H9 (cell line): ENCODE measurements at regions not wholly inside any gene's neighbourhood (a gene's known extent, or its start where the extent isn't known, plus 50 kb on each side); places are given as distances from the start of the nearest gene placed in this dataset.

Experiments
- DNase-seq: peaks from one replicate; pipeline ENCODE4 v3.0.0-alpha.2; 2017
- H2AFZ ChIP-seq: one replicate; pipeline ENCODE4 v1.6.1; 2013; ENCODE audit warnings: mild to moderate bottlenecking, low read length, control low read depth, moderate library complexity
- H2AK5ac ChIP-seq: 2 replicates; pipeline ENCODE4 v1.6.1; 2013; ENCODE audit warnings: low read length, control low read depth, mixed read lengths; ENCODE audit not compliant: insufficient read length
- H2BK120ac ChIP-seq: one replicate; pipeline ENCODE4 v1.6.1; 2013; ENCODE audit warnings: low read depth, mild to moderate bottlenecking, low read length, control low read depth, inconsistent platforms; ENCODE audit not compliant: poor library complexity, severe bottlenecking
- H2BK12ac ChIP-seq: 2 replicates; pipeline ENCODE4 v1.6.1; 2013; ENCODE audit warnings: low read length, control low read depth, mixed read lengths, low read depth; ENCODE audit not compliant: insufficient read length
- H2BK15ac ChIP-seq: 2 replicates; pipeline ENCODE4 v1.6.1; 2013; ENCODE audit warnings: low read depth, low read length, control low read depth
- H2BK20ac ChIP-seq: one replicate; pipeline ENCODE4 v1.6.1; 2013; ENCODE audit warnings: low read depth, mild to moderate bottlenecking, low read length, control low read depth, inconsistent platforms; ENCODE audit not compliant: poor library complexity, severe bottlenecking
- H2BK5ac ChIP-seq: 2 replicates; pipeline ENCODE4 v1.6.1; 2013; ENCODE audit warnings: low read length, control low read depth, mixed read lengths; ENCODE audit not compliant: insufficient read length
- H3K14ac ChIP-seq: 2 replicates; pipeline ENCODE4 v1.6.1; 2013; ENCODE audit warnings: low read length, control low read depth; ENCODE audit not compliant: insufficient read depth
- H3K18ac ChIP-seq: 2 replicates; pipeline ENCODE4 v1.6.1; 2013; ENCODE audit warnings: low read depth, mild to moderate bottlenecking, mixed read lengths, low read length, control low read depth; ENCODE audit not compliant: insufficient read length
- H3K23ac ChIP-seq: 2 replicates; pipeline ENCODE4 v1.6.1; 2013; ENCODE audit warnings: low read length, control low read depth, mixed read lengths, low read depth; ENCODE audit not compliant: insufficient read length
- H3K23me2 ChIP-seq: 2 replicates; pipeline ENCODE4 v1.6.1; 2013; ENCODE audit warnings: low read depth, mild to moderate bottlenecking, mixed read lengths, low read length, control low read depth; ENCODE audit not compliant: insufficient read length, poor library complexity, severe bottlenecking
- H3K27ac ChIP-seq: 2 replicates; pipeline ENCODE4 v1.5.1; 2013; ENCODE audit warnings: low read length, control low read depth, mixed read lengths, low read depth; ENCODE audit not compliant: insufficient read length
- H3K27me3 ChIP-seq: 2 replicates; pipeline ENCODE4 v1.6.1; 2013; ENCODE audit warnings: low read length, control low read depth, inconsistent platforms; ENCODE audit not compliant: insufficient read depth
- H3K4ac ChIP-seq: 2 replicates; pipeline ENCODE4 v1.6.1; 2013; ENCODE audit warnings: low read depth, mild to moderate bottlenecking, control low read depth, inconsistent platforms, low read length, moderate library complexity
- H3K4me1 ChIP-seq: 2 replicates; pipeline ENCODE4 v1.6.1; 2013; ENCODE audit warnings: low read length, control low read depth, inconsistent platforms; ENCODE audit not compliant: insufficient read depth
- H3K4me2 ChIP-seq: 2 replicates; pipeline ENCODE4 v1.6.1; 2013; ENCODE audit warnings: low read length, control low read depth, mixed read lengths; ENCODE audit not compliant: insufficient read length, insufficient read depth
- H3K56ac ChIP-seq: 2 replicates; pipeline ENCODE4 v1.6.1; 2013; ENCODE audit warnings: low read depth, mild to moderate bottlenecking, mixed read lengths, low read length, control low read depth; ENCODE audit not compliant: insufficient read length
- H3K79me1 ChIP-seq: 2 replicates; pipeline ENCODE4 v1.6.1; 2013; ENCODE audit warnings: low read depth, mild to moderate bottlenecking, moderate library complexity, low read length, control low read depth, inconsistent platforms; ENCODE audit not compliant: insufficient read depth, poor library complexity, severe bottlenecking
- H3K79me2 ChIP-seq: 2 replicates; pipeline ENCODE4 v1.6.1; 2013; ENCODE audit warnings: low read length, control low read depth, inconsistent platforms; ENCODE audit not compliant: insufficient read depth
- H3K9ac ChIP-seq: 2 replicates; pipeline ENCODE4 v1.6.1; 2013; ENCODE audit warnings: low read length, control low read depth, mixed read lengths; ENCODE audit not compliant: insufficient read length; ENCODE audit errors: extremely low read depth
- H3K9me3 ChIP-seq: one replicate; pipeline ENCODE4 v1.6.1; 2013; ENCODE audit warnings: low read depth, low read length, inconsistent platforms; ENCODE audit not compliant: control insufficient read depth
- H3T11ph ChIP-seq: one replicate; pipeline ENCODE4 v1.6.1; 2013; ENCODE audit warnings: mild to moderate bottlenecking, low read length, control low read depth, inconsistent platforms
- H4K20me1 ChIP-seq: one replicate; pipeline ENCODE4 v1.6.1; 2013; ENCODE audit not compliant: control insufficient read depth, insufficient read length, insufficient read depth
- H4K5ac ChIP-seq: 2 replicates; pipeline ENCODE4 v1.6.1; 2013; ENCODE audit warnings: low read depth, mild to moderate bottlenecking, mixed read lengths, low read length, control low read depth; ENCODE audit not compliant: insufficient read length
- H4K8ac ChIP-seq: replicated peaks from 2 replicates; pipeline ENCODE4 v1.6.1; 2013; ENCODE audit warnings: low read length, control low read depth, mixed read lengths, low read depth; ENCODE audit not compliant: insufficient read length
- H4K91ac ChIP-seq: 2 replicates; pipeline ENCODE4 v1.6.1; 2013; ENCODE audit warnings: low read depth, mild to moderate bottlenecking, moderate library complexity, mixed read lengths, low read length, control low read depth; ENCODE audit not compliant: insufficient read length
- H3K27ac Mint-ChIP-seq, 3 experiments: 2 replicates in 2 of 3; 3 replicates in 1 of 3; pipeline ENCODE4 v1.8.0; 2020 to 2021; ENCODE audit warnings: mixed read lengths in 3 of 3, mild to moderate bottlenecking in 1 of 3, moderate library complexity in 1 of 3
- H3K27me3 Mint-ChIP-seq: 2 replicates; pipeline ENCODE4 v1.8.0; 2021; ENCODE audit warnings: low read depth, mild to moderate bottlenecking, moderate library complexity, mixed read lengths
- H3K36me3 Mint-ChIP-seq, 3 experiments: 2 replicates in 2 of 3; 3 replicates in 1 of 3; pipeline ENCODE4 v1.8.0; 2020 to 2021; ENCODE audit warnings: low read depth in 3 of 3, mixed read lengths in 3 of 3; ENCODE audit not compliant: insufficient read depth in 1 of 3
- H3K4me1 Mint-ChIP-seq, 2 experiments: 2 replicates each; pipeline ENCODE4 v1.8.0; 2020; ENCODE audit warnings: mixed read lengths in 2 of 2
- H3K4me3 Mint-ChIP-seq, 2 experiments: 2 replicates in 1 of 2; 3 replicates in 1 of 2; pipeline ENCODE4 v1.8.0; 2020 to 2021; ENCODE audit warnings: mild to moderate bottlenecking in 2 of 2, mixed read lengths in 2 of 2, moderate library complexity in 1 of 2
- H3K9me3 Mint-ChIP-seq, 2 experiments: 2 replicates in 1 of 2; 3 replicates in 1 of 2; pipeline ENCODE4 v1.8.0; 2020; ENCODE audit warnings: mild to moderate bottlenecking in 2 of 2, mixed read lengths in 2 of 2, moderate library complexity in 1 of 2
- CTCF ChIP-seq: fragments of 200-600 bp; sonication (generic); conservative IDR thresholded peaks from 3 replicates; pipeline ENCODE4 v1.8.0; 2021; ENCODE audit warnings: antibody characterized with exemption, mild to moderate bottlenecking
- WGBS: extraction: QIAGEN DNeasy Blood & Tissue Kit; methylation state at CpG from one replicate; pipeline ENCODE4 v1.1.7; 2013; ENCODE audit warnings: missing lambda C conversion rate, low lambda C conversion rate, mixed read lengths; ENCODE audit not compliant: insufficient read length; ENCODE audit errors: extremely low coverage; 5-methylcytosine and 5-hydroxymethylcytosine counted together

- Histone ChIP-seq H3K14ac (no peak overlapping the region), H3K27me3 (no peaks in the 10 kb centered on the region), H4K91ac (no peak overlapping the region), H3K4ac (no peak overlapping the region), H3K18ac (no peak overlapping the region), H3K23ac (no peak overlapping the region), H3K9ac (no peak overlapping the region), H2BK20ac (no peak overlapping the region), H2AFZ (no peak overlapping the region), H4K5ac (no peak overlapping the region), H3K56ac (no peak overlapping the region), H2BK12ac (no peak overlapping the region), H3K27ac (no peak overlapping the region), H3K79me1 (no peaks in the 10 kb centered on the region), H3K4me2 (no peak overlapping the region), H2BK15ac (no peak overlapping the region), H3K9me3 (no peaks in the 10 kb centered on the region), H2BK5ac (no peak overlapping the region), H3K79me2 (no peaks in the 10 kb centered on the region; the same call in 1 of the 2 replicates), H3T11ph (no peak overlapping the region), H4K20me1 (no peaks in the 10 kb centered on the region), H4K8ac (no peak overlapping the region), H2BK120ac (no peak overlapping the region), H2AK5ac (no peak overlapping the region), H3K4me1 (no peaks in the 10 kb centered on the region; the same call in 1 of the 2 replicates), H3K23me2 (no peaks in the 10 kb centered on the region)
- Mint-ChIP-seq H3K4me3 (no peak overlapping the region), H3K4me1 (peaks cover 16 to 17% of the 10 kb centered on the region in 2 experiments), H3K9me3 (peaks cover 4 to 9% of the 10 kb centered on the region in 2 experiments; a peak in 4 of 5 replicates), H3K27ac (peak overlapping the region in 1 of 3 experiments; percentile 58; a peak in 2 of 7 replicates), H3K27me3 (peaks cover 2% of the 10 kb centered on the region), H3K36me3 (peaks cover 0 to 18% (median 2%) of the 10 kb centered on the region in 3 experiments; a peak in 4 of 7 replicates)
- DNase-seq: no peak
- WGBS: no CpG with 5 or more reads among the region's 1 CpG
- TF ChIP-seq CTCF: no peak
Observed at GRCh38 chr12:100708591-100708990, 86.0 kb upstream of the ANO4 start.
